ENCODE measurements at regions not wholly inside any gene's neighbourhood (a gene's known extent, or its start where the extent isn't known, plus 50 kb on each side); places are given as distances from the start of the nearest gene placed in this dataset.

DNA sequence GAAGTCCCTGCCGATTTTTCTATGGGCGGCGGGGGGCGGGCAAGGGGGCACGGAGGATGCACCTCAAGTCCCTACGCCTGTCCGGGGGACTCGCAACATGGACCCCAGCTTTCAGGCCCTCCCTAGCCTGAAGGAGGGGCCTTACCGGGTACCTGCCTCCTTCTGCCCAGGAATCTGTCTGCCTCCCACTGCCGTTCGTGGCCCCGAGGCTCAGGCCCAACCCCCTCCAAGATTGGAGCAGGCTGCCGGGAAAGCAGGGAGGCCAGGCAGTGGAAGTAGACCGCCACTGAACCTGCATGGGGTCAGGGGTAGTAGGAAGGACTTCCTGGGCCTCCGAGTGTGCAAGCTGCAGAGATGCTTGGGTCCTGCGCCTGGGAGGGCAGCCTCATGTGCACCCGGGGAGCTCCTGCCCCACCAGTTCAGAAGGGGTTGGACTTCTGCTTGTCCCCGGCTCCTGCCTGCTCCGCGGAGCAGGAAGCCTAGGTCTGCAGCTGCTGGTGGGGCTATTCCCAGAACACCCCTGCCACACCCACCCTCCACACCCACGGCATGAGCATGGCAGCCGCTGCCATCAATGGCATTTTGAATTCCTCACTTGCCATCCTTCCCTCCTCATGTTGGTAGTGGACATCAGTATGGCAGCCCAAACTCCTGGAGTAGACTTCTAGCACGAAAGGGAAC is 1312.7 kb upstream of the ACO1 start:
- TF ChIP-seq CTCF (IDR thresholded peaks at IDR 0.05; ENCODE audit: low read depth, low read length), result no peak
- DNase-seq (ENCODE audit: extremely low read depth, low read depth), result no peak

DNA sequence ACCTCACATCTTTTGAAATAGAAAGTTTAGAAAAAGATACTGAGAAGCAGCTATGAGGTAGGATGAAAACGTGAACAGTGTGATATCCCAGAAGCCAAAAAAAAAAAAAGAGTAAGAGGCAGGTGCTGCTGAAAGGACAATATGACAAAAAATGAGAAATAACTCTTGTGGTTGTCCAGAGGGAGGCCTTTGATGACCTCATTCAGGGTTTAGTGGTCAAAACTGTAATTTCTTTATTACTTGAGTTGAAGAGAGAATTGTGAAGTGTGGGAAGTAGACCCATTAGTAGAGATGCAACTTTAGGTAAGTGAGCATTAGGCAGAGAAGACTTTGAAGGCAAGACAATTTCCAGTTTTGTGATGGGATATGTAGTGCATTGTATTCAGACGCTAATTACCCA is 1306.3 kb upstream of the ACO1 start:
- no peak for TF ChIP-seq CTCF (IDR thresholded peaks at IDR 0.05; ENCODE audit: low read depth, low read length)
- DNase-seq (ENCODE audit: extremely low read depth, low read depth), result no peak

DNA sequence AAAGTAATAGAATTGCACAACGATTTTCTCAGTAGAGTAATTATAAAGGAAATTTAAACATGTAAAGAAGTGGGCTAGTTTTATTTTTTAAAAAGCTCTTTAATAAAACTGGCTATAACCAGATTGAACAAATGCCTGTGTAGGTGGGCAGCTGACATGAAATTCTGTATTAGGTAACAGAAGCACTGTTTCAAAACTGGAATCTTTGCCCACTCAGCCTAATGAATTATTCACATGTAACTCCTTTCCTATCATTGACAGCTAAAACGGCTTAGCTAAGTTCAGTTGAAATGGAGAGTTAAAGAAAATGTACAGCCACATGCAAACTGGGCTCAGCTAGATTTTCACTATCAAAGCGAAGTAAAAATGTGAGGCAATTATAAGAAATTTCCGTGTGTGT is 1300.1 kb upstream of the ACO1 start:
- TF ChIP-seq CTCF (IDR thresholded peaks at IDR 0.05; ENCODE audit: low read depth, low read length), result no peak

GRCh38 chr9:31089549-31090221 is 1294.8 kb upstream of the ACO1 start:
- DNase-seq (ENCODE audit: extremely low read depth, low read depth), result no peak
- no peak for TF ChIP-seq CTCF (IDR thresholded peaks at IDR 0.05; ENCODE audit: low read depth, low read length)

More for the DNA sequence above, 1300.1 kb upstream of the ACO1 start:
- no peak for DNase-seq (ENCODE audit: extremely low read depth, low read depth)

DNA sequence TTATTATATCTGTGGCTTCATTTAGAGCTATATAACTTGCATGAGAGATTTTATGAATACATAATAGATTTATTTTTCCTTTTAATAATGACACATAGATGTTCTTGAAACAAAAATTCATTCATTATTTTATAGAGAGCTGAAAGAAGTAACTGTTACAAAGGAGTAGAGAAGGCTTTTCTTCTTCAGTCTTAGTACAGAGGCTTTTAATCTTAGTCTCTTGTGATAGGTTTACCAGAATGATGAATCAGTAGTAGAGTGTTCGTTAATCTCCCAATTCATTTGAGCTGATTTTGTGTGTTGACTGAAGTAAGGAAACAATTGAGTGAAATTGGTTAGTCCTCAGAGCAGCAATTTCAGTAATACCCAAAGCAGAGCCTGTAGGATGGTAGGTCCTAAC is 1284.1 kb upstream of the ACO1 start:
- no peak for TF ChIP-seq CTCF (IDR thresholded peaks at IDR 0.05; ENCODE audit: low read depth, low read length)
- no peak for DNase-seq (ENCODE audit: extremely low read depth, low read depth)

GRCh38 chr9:31103836-31104235 is 1280.6 kb upstream of the ACO1 start:
- no peak for DNase-seq (ENCODE audit: extremely low read depth, low read depth)
- TF ChIP-seq CTCF (IDR thresholded peaks at IDR 0.05; ENCODE audit: low read depth, low read length), result no peak

GRCh38 chr9:31104249-31104648 is 1280.2 kb upstream of the ACO1 start:
- TF ChIP-seq CTCF (IDR thresholded peaks at IDR 0.05; ENCODE audit: low read depth, low read length), result no peak
- DNase-seq (ENCODE audit: extremely low read depth, low read depth), result no peak

All from AG09319 (cell line).